C4-2B (cell line): ENCODE measurements at regions not wholly inside any gene's neighbourhood (a gene's known extent, or its start where the extent isn't known, plus 50 kb on each side); places are given as distances from the start of the nearest gene placed in this dataset.

Source experiments
- ZFX ChIP-seq: fragments of 450-650 bp; IDR thresholded peaks from 2 replicates; pipeline ENCODE4 v1.6.1; 2017
- TF ChIP-seq, protein P1 (sequence below): fragments of 450-650 bp; conservative IDR thresholded peaks from 2 replicates; pipeline ENCODE4 v1.5.1; 2017; ENCODE audit warnings: mild to moderate bottlenecking

DNA sequence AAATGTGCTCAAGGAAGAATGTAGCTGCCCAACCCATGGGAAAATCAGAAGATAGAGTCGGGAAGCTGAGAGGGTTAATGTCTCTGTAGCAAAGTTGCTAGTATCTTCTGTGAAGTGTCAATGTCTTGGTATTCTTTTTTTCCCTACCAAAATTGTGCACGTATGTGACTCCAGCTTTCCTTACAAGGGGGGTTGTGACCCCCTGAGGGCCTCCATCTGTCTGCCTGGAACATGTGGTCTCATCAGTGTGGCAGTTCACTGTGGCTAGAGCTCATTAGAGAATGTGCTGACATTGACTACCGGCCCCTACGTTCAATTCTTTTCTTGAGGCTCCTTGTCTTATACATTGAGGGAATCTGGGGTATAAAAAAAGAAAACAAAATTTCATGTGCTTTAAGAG is 725.2 kb upstream of the CELF2 start:
- TF ChIP-seq, protein P1, sequence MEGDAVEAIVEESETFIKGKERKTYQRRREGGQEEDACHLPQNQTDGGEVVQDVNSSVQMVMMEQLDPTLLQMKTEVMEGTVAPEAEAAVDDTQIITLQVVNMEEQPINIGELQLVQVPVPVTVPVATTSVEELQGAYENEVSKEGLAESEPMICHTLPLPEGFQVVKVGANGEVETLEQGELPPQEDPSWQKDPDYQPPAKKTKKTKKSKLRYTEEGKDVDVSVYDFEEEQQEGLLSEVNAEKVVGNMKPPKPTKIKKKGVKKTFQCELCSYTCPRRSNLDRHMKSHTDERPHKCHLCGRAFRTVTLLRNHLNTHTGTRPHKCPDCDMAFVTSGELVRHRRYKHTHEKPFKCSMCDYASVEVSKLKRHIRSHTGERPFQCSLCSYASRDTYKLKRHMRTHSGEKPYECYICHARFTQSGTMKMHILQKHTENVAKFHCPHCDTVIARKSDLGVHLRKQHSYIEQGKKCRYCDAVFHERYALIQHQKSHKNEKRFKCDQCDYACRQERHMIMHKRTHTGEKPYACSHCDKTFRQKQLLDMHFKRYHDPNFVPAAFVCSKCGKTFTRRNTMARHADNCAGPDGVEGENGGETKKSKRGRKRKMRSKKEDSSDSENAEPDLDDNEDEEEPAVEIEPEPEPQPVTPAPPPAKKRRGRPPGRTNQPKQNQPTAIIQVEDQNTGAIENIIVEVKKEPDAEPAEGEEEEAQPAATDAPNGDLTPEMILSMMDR = no peak
- TF ChIP-seq ZFX = no peak
